Smooth muscle cell (in vitro differentiated cells): ENCODE measurements at regions not wholly inside any gene's neighbourhood (a gene's known extent, or its start where the extent isn't known, plus 50 kb on each side); places are given as distances from the start of the nearest gene placed in this dataset.

Source experiments
- DNase-seq: peaks from one replicate; lab custom pipeline; 2025; ENCODE audit not compliant: unreplicated experiment; lab: John Stamatoyannopoulos, UW
- H2AFZ ChIP-seq: fragments of 200-600 bp; sonication (generic); 2 replicates; pipeline ENCODE4 v1.6.0; 2016; ENCODE audit warnings: antibody characterized with exemption, low read depth, mild to moderate bottlenecking
- H3F3A ChIP-seq: fragments of 200-600 bp; sonication (generic); 2 replicates; pipeline ENCODE4 v1.6.0; 2017; ENCODE audit warnings: antibody characterized with exemption, low read depth
- H3K27ac ChIP-seq: fragments of 200-600 bp; sonication (generic); 2 replicates; pipeline ENCODE4 v1.5.1; 2016; ENCODE audit warnings: low read depth, mild to moderate bottlenecking
- H3K27me3 ChIP-seq: fragments of 200-600 bp; sonication (generic); 2 replicates; pipeline ENCODE4 v1.6.1; 2016; ENCODE audit warnings: low read depth, mild to moderate bottlenecking
- H3K36me3 ChIP-seq: fragments of 200-600 bp; sonication (generic); 2 replicates; pipeline ENCODE4 v1.5.1; 2016; ENCODE audit warnings: low read depth
- H3K4me1 ChIP-seq: fragments of 200-600 bp; sonication (generic); 2 replicates; pipeline ENCODE4 v1.5.1; 2016; ENCODE audit warnings: low read depth
- H3K4me2 ChIP-seq: fragments of 200-600 bp; sonication (generic); 2 replicates; pipeline ENCODE4 v1.6.0; 2016; ENCODE audit warnings: mild to moderate bottlenecking
- H3K4me3 ChIP-seq: fragments of 200-600 bp; sonication (generic); 2 replicates; pipeline ENCODE4 v1.5.1; 2016; ENCODE audit warnings: mild to moderate bottlenecking
- H3K79me2 ChIP-seq: fragments of 200-600 bp; sonication (generic); 2 replicates; pipeline ENCODE4 v1.6.0; 2016; ENCODE audit warnings: low read depth, mild to moderate bottlenecking
- H3K9ac ChIP-seq: fragments of 200-600 bp; sonication (generic); 2 replicates; pipeline ENCODE4 v1.6.0; 2016; ENCODE audit warnings: low read depth
- H3K9me3 ChIP-seq: fragments of 200-600 bp; sonication (generic); replicated peaks from 2 replicates; pipeline ENCODE4 v1.5.1; 2016; ENCODE audit warnings: low read depth
- H4K20me1 ChIP-seq: fragments of 200-600 bp; sonication (generic); 2 replicates; pipeline ENCODE4 v1.6.0; 2016; ENCODE audit warnings: low read depth
- WGBS: methylation state at CpG from one replicate; pipeline ENCODE4 v1.1.7; 2016; ENCODE audit warnings: low lambda C conversion rate; 5-methylcytosine and 5-hydroxymethylcytosine counted together
- TF ChIP-seq, protein P1 (sequence below): fragments of 200-600 bp; sonication (generic); IDR thresholded peaks from 2 replicates; pipeline ENCODE4 v1.5.1; 2017; ENCODE audit warnings: borderline replicate concordance, mild to moderate bottlenecking, antibody characterized with exemption; ENCODE audit not compliant: insufficient read depth, poor library complexity, severe bottlenecking

DNA sequence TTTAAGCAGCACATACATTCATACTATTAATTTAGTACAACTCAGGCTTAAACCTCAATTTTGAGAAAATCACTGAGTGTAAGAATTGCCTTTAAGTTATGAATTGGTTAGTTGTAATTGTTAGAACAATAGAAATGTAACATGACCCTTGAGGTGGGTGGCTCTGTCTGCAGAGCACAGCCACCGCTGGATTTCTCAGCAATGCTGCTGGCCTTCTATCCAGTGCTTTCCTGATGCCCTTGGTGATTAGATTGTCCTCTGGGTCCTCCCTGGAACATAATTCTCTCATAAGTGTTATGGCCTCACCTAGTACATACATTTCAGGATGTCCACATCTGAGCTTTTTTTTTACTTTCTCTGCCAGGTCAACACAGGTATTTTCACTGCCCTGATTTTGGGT is 213.2 kb downstream of the SLC7A11 start:
- H3K36me3 ChIP-seq, result no peaks in the 10 kb centered on the region
- H3K9me3 ChIP-seq, result no peaks in the 10 kb centered on the region
- no peak overlapping the region for H3K4me3 ChIP-seq
- H2AFZ ChIP-seq, result no peak overlapping the region
- no peak overlapping the region for H3K27ac ChIP-seq
- no peaks in the 10 kb centered on the region for H4K20me1 ChIP-seq
- TF ChIP-seq, protein P1, sequence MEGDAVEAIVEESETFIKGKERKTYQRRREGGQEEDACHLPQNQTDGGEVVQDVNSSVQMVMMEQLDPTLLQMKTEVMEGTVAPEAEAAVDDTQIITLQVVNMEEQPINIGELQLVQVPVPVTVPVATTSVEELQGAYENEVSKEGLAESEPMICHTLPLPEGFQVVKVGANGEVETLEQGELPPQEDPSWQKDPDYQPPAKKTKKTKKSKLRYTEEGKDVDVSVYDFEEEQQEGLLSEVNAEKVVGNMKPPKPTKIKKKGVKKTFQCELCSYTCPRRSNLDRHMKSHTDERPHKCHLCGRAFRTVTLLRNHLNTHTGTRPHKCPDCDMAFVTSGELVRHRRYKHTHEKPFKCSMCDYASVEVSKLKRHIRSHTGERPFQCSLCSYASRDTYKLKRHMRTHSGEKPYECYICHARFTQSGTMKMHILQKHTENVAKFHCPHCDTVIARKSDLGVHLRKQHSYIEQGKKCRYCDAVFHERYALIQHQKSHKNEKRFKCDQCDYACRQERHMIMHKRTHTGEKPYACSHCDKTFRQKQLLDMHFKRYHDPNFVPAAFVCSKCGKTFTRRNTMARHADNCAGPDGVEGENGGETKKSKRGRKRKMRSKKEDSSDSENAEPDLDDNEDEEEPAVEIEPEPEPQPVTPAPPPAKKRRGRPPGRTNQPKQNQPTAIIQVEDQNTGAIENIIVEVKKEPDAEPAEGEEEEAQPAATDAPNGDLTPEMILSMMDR, result no peak
- H3K79me2 ChIP-seq, result no peaks in the 10 kb centered on the region
- DNase-seq, result no peak
- no peak overlapping the region for H3K9ac ChIP-seq
- H3K4me2 ChIP-seq, result no peak overlapping the region
- no peaks in the 10 kb centered on the region for H3K27me3 ChIP-seq
- no peaks in the 10 kb centered on the region for H3F3A ChIP-seq
- WGBS, result 61% methylated on average over 1 of the region's 1 CpG
- no peaks in the 10 kb centered on the region for H3K4me1 ChIP-seq

DNA sequence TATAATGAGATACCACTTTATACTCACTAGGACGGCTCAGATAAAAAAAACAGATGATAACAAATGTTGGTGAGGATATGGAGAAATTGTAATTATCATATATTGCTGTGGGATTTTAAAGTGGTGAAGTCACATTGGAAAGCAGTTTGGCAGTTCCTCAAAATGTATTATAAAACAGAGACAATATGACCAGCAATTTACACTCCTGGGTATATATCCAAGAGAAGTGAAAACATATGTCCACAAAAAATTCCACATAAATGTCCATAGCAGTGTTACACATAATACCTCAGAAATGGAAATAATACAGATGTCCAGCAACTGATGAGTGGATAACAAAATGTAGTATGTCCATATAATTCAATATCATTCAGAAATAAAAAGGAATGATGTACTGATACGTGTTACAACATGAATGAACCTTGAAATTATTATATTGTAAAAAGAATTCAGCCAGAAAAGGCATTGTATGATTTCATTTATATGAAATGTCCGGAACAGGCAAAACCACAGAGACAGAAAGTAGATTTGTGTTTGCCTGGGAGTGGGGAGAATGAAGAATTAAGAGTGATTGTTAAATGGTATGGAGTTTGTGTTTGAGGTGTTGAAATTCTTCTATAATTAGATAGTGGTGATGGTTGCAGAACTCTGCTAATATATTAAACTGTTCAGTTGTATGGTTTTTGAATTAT is 220.9 kb downstream of the SLC7A11 start:
- H4K20me1 ChIP-seq, result no peaks in the 10 kb centered on the region
- H3K36me3 ChIP-seq, result no peaks in the 10 kb centered on the region
- H3K4me1 ChIP-seq, result no peaks in the 10 kb centered on the region
- H3K9me3 ChIP-seq, result no peaks in the 10 kb centered on the region
- no peak overlapping the region for H2AFZ ChIP-seq
- no peaks in the 10 kb centered on the region for H3K79me2 ChIP-seq
- TF ChIP-seq, protein P1, result no peak
- H3F3A ChIP-seq, result no peaks in the 10 kb centered on the region
- H3K4me3 ChIP-seq, result no peak overlapping the region
- no peak overlapping the region for H3K4me2 ChIP-seq
- 58% methylated on average over 3 of the region's 3 CpGs for WGBS
- no peak overlapping the region for H3K9ac ChIP-seq
- no peaks in the 10 kb centered on the region for H3K27me3 ChIP-seq
- DNase-seq, result no peak
- no peak overlapping the region for H3K27ac ChIP-seq

DNA sequence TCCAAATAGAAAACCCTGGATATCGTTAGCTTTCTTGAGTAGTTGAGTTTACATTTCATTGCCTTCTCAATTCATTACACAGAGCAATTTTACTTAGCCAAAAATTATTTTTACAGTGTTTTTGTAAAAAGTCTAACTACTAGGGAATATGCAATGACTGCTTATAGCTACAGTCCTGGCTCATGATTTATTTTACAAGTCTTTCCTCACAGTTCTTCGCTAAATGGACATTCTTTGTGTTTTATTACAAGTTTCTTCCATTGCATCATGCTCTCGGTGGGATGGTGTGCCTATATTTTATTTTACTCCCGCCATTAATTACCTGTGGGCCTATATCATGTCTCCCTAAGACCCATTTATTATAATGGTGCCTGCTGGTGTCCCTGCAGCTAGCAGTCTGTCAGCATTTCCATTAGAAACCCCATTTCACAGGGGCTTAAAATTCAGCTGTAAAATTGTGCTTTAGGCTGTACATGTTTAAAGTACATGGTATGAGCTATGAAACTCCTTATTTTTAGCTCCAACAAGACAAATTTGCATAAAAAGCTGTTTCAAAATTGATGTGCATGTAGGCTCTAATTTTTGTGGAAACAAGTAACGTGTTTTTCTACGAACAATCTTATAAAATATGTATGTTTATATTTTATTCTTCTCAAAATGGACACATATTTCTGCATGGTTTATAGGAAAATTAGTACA is 227.4 kb downstream of the SLC7A11 start:
- Histone ChIP-seq H4K20me1 (no peaks in the 10 kb centered on the region), H3K4me2 (no peak overlapping the region), H3F3A (no peaks in the 10 kb centered on the region), H3K9ac (no peak overlapping the region), H3K4me3 (no peak overlapping the region), H3K4me1 (no peaks in the 10 kb centered on the region), H3K79me2 (no peaks in the 10 kb centered on the region), H3K27me3 (no peaks in the 10 kb centered on the region), H3K36me3 (no peaks in the 10 kb centered on the region), H3K9me3 (no peaks in the 10 kb centered on the region), H3K27ac (no peak overlapping the region), H2AFZ (no peak overlapping the region)
- no peak for DNase-seq
- 92% methylated on average over 6 of the region's 6 CpGs for WGBS
- TF ChIP-seq, protein P1, result no peak
